H1 (cell line): ENCODE measurements at regions not wholly inside any gene's neighbourhood (a gene's known extent, or its start where the extent isn't known, plus 50 kb on each side); places are given as distances from the start of the nearest gene placed in this dataset.

Experiments used
- CHD2 ChIP-seq: IDR thresholded peaks from 2 replicates; pipeline ENCODE4 v1.6.1; 2012; ENCODE audit warnings: low read length, improper control_type of control experiment
- GABPA ChIP-seq: IDR thresholded peaks from 2 replicates; pipeline ENCODE4 v1.6.1; 2011; ENCODE audit warnings: mild to moderate bottlenecking, low read length, moderate library complexity, borderline replicate concordance; ENCODE audit not compliant: insufficient read depth
- SIRT6 ChIP-seq: IDR thresholded peaks from one replicate; pipeline ENCODE4 v1.7.1; 2012; ENCODE audit warnings: low read length, inconsistent platforms

DNA sequence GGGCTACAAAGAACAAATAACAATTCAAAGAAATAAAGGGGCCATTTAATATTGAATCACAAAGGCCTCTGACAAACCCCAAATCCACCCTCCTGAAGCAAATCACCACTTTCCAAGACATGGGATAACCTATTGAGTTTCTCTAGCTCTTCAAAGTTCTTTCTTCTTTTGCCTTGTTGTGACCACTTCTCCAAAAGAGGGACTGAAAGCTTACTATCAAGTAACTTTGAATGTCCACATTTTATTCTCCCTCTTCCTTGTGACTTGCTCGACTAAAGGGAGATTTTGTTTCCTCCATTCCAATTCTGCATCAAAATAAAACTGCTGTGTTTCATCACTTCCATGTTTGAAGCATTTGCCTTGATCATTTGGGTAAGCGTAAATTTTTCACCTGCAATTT lies 166.6 kb upstream of the SLC7A11 start (continued):
- no peak for TF ChIP-seq GABPA
- no peak for TF ChIP-seq CHD2
- TF ChIP-seq SIRT6 = no peak
